Tibial artery (tissue), 4 donors: ENCODE measurements at regions not wholly inside any gene's neighbourhood (a gene's known extent, or its start where the extent isn't known, plus 50 kb on each side); places are given as distances from the start of the nearest gene placed in this dataset.
"Not testable (repeated sequence)": the region's sequence is repeated elsewhere in the genome, so short reads cannot be mapped to it uniquely, and the experiment has no call there.

Source experiments
- DNase-seq, 2 donors: peaks; one replicate each; pipeline ENCODE4 v3.0.0-alpha.2; 2019
- H3K27ac ChIP-seq, 2 donors: fragments of 200-600 bp; sonication (generic) in 1 of 2; 1 replicate in 1 of 2; 2 replicates in 1 of 2; pipeline ENCODE4 v1.5.1; 2018 to 2019; ENCODE audit warnings: mild to moderate bottlenecking in 1 of 2
- H3K27me3 ChIP-seq, 2 donors: fragments of 200-600 bp; sonication (generic) in 1 of 2; one replicate each; pipeline versions ENCODE4 v1.5.1 to v1.6.0; 2016 to 2019
- H3K36me3 ChIP-seq, 3 donors: fragments of 200-600 bp; sonication (generic) in 2 of 3; one replicate each; pipeline ENCODE4 v1.5.1; 2016 to 2019; ENCODE audit warnings: mild to moderate bottlenecking in 2 of 3
- H3K4me1 ChIP-seq, 4 donors: fragments of 200-600 bp; sonication (generic) in 2 of 4; 1 replicate in 3 of 4; 2 replicates in 1 of 4; pipeline ENCODE4 v1.5.1; 2016 to 2019
- H3K4me3 ChIP-seq, 2 donors: fragments of 200-600 bp; sonication (generic) in 1 of 2; 1 replicate in 1 of 2; 2 replicates in 1 of 2; pipeline ENCODE4 v1.5.1; 2018 to 2019; ENCODE audit warnings: mild to moderate bottlenecking in 2 of 2
- H3K9me3 ChIP-seq, 3 donors: fragments of 200-600 bp; sonication (generic) in 1 of 3; one replicate each; pipeline ENCODE4 v1.5.1; 2016 to 2019
- CTCF ChIP-seq, 2 experiments: fragments of 200-600 bp in 1 of 2; fragments of 450-650 bp in 1 of 2; IDR thresholded peaks; one replicate each; pipeline ENCODE4 v1.5.1; 2017 to 2019; ENCODE audit warnings: antibody characterized with exemption in 2 of 2, mild to moderate bottlenecking in 1 of 2, moderate library complexity in 1 of 2
- intact Hi-C: fragments of 100-400 bp; cut with DNase I; formaldehyde crosslinking; loops from one replicate; pipeline ENCODE4 v1.15.0; 2023; ENCODE audit warnings: low total_unique reads

DNA sequence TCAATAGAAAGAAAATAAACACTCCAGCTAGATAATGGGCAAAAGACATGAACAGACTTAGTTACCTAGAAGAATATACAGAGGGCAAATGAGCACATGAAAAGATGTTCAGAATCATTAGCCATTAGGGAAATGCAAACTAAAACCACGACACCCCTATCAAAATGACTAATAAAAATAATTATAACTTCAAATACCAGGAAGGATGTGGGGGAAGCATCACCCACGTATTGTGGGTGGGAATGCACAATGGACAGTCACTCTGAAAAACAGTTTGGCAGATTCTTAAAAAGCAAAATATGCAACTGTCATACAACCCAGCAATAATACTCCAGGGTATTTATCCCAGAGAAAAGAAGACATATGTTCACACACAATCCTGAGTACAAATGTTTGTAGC, 92.6 kb downstream of the DLL1 start:
- no peak for DNase-seq
- TF ChIP-seq CTCF (IDR thresholded peaks at IDR 0.05): no peak
- Histone ChIP-seq H3K27ac (no peak overlapping the region), H3K4me3 (no peak overlapping the region), H3K9me3 (peaks cover 0 to 11% (median 0%) of the 10 kb centered on the region in 3 donors), H3K36me3 (no peaks in the 10 kb centered on the region), H3K4me1 (no peaks in the 10 kb centered on the region), H3K27me3 (no peaks in the 10 kb centered on the region)
- intact Hi-C loops: no loop called here

DNA sequence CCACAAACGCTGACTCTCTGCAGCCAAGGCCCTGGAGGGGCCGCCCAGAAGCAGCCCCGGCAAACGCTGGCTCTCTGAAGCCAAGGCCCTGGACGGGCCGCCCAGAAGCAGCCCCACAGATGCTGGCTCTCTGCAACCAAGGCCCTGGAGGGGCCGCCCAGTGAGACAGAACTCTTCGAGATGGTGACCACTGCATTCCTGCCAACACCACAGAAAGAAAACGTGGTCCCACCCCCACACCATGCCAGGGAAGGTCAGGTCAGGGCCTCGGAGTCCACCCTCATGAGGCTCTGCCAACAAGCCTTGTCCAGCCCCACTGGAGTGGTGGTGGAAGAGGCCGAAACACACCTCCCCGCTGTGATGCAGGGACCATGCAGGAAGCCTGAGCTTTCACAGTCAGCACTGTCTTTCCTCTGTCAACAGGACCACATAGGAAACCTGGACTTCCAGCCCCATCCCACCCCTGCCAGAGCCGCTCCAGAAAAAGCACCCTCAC, 97.5 kb downstream of the DLL1 start:
- peak in 1 of 2 donors; percentile 57 for DNase-seq
- TF ChIP-seq CTCF (IDR thresholded peaks at IDR 0.05): no peak
- Histone ChIP-seq H3K27ac (no peak overlapping the region), H3K4me3 (no peak overlapping the region), H3K36me3 (no peaks in the 10 kb centered on the region), H3K9me3 (peaks cover 0 to 11% (median 0%) of the 10 kb centered on the region in 3 donors), H3K27me3 (no peaks in the 10 kb centered on the region), H3K4me1 (no peaks in the 10 kb centered on the region)
- intact Hi-C loops: no loop called here

GRCh38 chr6:170192905-170193304, 98.0 kb downstream of the DLL1 start:
- no peaks in the 10 kb centered on the region for H3K36me3 ChIP-seq
- H3K4me3 ChIP-seq: no peak overlapping the region
- H3K4me1 ChIP-seq: no peaks in the 10 kb centered on the region
- peaks cover 0 to 1% of the 10 kb centered on the region in 2 donors for H3K27me3 ChIP-seq
- no peak for DNase-seq
- intact Hi-C loops: no loop called here
- H3K9me3 ChIP-seq: peaks cover 0 to 11% (median 0%) of the 10 kb centered on the region in 3 donors
- no peak overlapping the region for H3K27ac ChIP-seq
- no peak for TF ChIP-seq CTCF (IDR thresholded peaks at IDR 0.05)

DNA sequence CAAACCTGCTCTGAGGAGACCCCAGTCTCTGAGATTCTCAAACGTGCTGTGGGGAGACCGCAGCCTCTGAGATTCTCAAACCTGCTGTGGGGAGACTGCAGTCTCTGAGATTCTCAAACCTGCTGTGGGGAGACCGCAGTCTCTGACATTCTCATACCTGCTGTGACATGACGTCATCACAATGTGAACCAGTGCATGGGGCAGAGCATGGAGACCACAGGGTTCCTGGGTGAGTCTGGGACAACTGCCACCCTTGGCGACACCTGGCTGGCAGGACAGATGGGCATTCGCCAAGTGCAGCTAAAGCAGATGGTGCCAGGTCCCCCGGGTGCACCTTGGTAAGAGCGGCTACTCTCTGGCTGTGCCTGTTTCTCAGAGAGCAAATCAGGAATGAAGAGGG, 98.8 kb downstream of the DLL1 start:
- H3K27me3 ChIP-seq, intact Hi-C loops: not testable (repeated sequence)

GRCh38 chr6:170190046-170190445, 100.8 kb downstream of the DLL1 start:
- no peak overlapping the region for H3K27ac ChIP-seq
- H3K4me1 ChIP-seq: peaks cover 0 to 3% (median 0%) of the 10 kb centered on the region in 4 donors
- H3K27me3 ChIP-seq: peaks cover 0 to 9% of the 10 kb centered on the region in 2 donors
- DNase-seq: no peak
- H3K36me3 ChIP-seq: no peaks in the 10 kb centered on the region
- no peak for TF ChIP-seq CTCF (IDR thresholded peaks at IDR 0.05)
- no peak overlapping the region for H3K4me3 ChIP-seq
- intact Hi-C loops: no loop called here
- H3K9me3 ChIP-seq: no peaks in the 10 kb centered on the region

More for the DNA sequence above, 98.8 kb downstream of the DLL1 start:
- H3K4me3 ChIP-seq, H3K36me3 ChIP-seq, H3K27ac ChIP-seq, DNase-seq, H3K4me1 ChIP-seq: not testable (repeated sequence)
- peaks cover 0 to 11% (median 0%) of the 10 kb centered on the region in 3 donors for H3K9me3 ChIP-seq

DNA sequence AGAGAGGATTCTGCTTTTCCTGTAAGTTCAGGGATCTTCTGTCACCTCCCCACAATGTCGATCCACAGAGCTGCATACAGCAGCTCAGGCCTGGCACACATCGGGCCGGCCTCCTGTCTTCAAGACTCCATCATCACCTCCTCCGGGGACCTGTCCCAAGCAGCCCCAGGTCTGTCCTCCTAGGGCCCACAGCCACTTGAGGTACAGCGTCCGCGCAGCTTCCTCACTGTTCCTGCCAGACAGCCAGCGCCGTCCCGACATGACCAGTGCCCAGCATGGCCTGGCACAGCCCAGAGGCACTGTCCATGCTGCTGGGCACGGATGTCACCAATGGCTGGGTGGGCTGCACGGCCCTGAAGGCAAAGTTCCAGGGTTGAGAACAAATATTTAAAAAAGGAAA, 101.6 kb downstream of the DLL1 start:
- Histone ChIP-seq H3K27ac (no peak overlapping the region), H3K4me3 (no peak overlapping the region), H3K27me3 (peaks cover 0 to 9% of the 10 kb centered on the region in 2 donors), H3K36me3 (no peaks in the 10 kb centered on the region), H3K9me3 (no peaks in the 10 kb centered on the region), H3K4me1 (peaks cover 0 to 3% (median 0%) of the 10 kb centered on the region in 4 donors)
- intact Hi-C loops: no loop called here
- DNase-seq: no peak
- TF ChIP-seq CTCF (IDR thresholded peaks at IDR 0.05): no peak
